Testis (tissue), 2 donors: ENCODE measurements at regions not wholly inside any gene's neighbourhood (a gene's known extent, or its start where the extent isn't known, plus 50 kb on each side); places are given as distances from the start of the nearest gene placed in this dataset.

Source experiments
- POLR2A ChIP-seq: fragments of 450-650 bp; IDR thresholded peaks from one replicate; pipeline ENCODE4 v1.6.1; 2017; ENCODE audit warnings: antibody characterized with exemption, mild to moderate bottlenecking, moderate library complexity
- TF ChIP-seq, protein P1 (sequence below), 3 experiments: fragments of 450-650 bp in 2 of 3; fragments of 200-600 bp in 1 of 3; sonication (generic) in 1 of 3; IDR thresholded peaks; one replicate each; pipeline ENCODE4 v1.5.1; 2016 to 2019; ENCODE audit warnings: antibody characterized with exemption in 3 of 3, mild to moderate bottlenecking in 2 of 3, moderate library complexity in 1 of 3

DNA sequence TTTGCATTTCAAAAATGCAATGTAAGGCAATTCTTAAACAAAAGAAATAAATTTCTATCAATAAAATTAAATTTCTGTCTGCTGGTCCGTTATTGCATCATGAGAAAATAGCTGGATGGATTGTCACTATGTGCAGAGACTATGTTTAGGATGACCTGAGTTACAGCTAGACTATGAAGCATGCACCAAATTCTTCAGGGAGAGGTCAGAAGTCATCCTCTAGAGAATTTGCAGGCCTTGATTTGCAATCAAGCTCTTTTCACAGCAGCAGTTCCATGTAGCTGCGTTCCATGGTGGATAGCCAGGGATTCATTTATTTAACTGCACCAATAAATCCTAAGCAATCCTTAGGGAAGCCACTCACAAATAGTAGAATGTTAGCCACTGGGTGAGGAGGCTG, 253.7 kb downstream of the MSRB3 start:
- TF ChIP-seq, protein P1, sequence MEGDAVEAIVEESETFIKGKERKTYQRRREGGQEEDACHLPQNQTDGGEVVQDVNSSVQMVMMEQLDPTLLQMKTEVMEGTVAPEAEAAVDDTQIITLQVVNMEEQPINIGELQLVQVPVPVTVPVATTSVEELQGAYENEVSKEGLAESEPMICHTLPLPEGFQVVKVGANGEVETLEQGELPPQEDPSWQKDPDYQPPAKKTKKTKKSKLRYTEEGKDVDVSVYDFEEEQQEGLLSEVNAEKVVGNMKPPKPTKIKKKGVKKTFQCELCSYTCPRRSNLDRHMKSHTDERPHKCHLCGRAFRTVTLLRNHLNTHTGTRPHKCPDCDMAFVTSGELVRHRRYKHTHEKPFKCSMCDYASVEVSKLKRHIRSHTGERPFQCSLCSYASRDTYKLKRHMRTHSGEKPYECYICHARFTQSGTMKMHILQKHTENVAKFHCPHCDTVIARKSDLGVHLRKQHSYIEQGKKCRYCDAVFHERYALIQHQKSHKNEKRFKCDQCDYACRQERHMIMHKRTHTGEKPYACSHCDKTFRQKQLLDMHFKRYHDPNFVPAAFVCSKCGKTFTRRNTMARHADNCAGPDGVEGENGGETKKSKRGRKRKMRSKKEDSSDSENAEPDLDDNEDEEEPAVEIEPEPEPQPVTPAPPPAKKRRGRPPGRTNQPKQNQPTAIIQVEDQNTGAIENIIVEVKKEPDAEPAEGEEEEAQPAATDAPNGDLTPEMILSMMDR (IDR thresholded peaks at IDR 0.05), result no peak
- TF ChIP-seq POLR2A, result no peak
